Kidney (tissue), 13 donors: ENCODE measurements at regions not wholly inside any gene's neighbourhood (a gene's known extent, or its start where the extent isn't known, plus 50 kb on each side); places are given as distances from the start of the nearest gene placed in this dataset.
"Not testable (repeated sequence)": the region's sequence is repeated elsewhere in the genome, so short reads cannot be mapped to it uniquely, and the experiment has no call there.

Experiments
- DNase-seq, 5 donors: peaks; one replicate each; pipeline ENCODE4 v3.0.0-alpha.2; 2013 to 2020
- FAIRE-seq: peaks from 2 replicates; lab custom pipeline; 2012; peaks lifted over from hg19 to GRCh38; lab: Jason Lieb, UNC
- H3K27ac ChIP-seq, 2 donors: one replicate each; pipeline ENCODE4 v1.7.0; 2013; ENCODE audit warnings: low read depth in 2 of 2, low read length in 2 of 2, inconsistent platforms in 1 of 2
- H3K27me3 ChIP-seq: one replicate; pipeline ENCODE4 v1.7.1; 2013; ENCODE audit warnings: low read length, inconsistent platforms; ENCODE audit not compliant: control insufficient read depth, insufficient read depth
- H3K36me3 ChIP-seq, 3 donors: one replicate each; pipeline versions ENCODE4 v1.7.0 to v1.7.1; 2013; ENCODE audit warnings: low read length in 3 of 3, control low read depth in 1 of 3, inconsistent platforms in 1 of 3; ENCODE audit not compliant: insufficient read depth in 3 of 3, control insufficient read depth in 2 of 3
- H3K4me1 ChIP-seq, 3 donors: one replicate each; pipeline versions ENCODE4 v1.7.0 to v1.7.1; 2013; ENCODE audit warnings: low read length in 3 of 3, inconsistent platforms in 1 of 3, low read depth in 1 of 3; ENCODE audit not compliant: control insufficient read depth in 2 of 3, insufficient read depth in 2 of 3
- H3K4me3 ChIP-seq, 3 donors: one replicate each; pipeline versions ENCODE4 v1.7.0 to v1.8.1; 2013; ENCODE audit warnings: low read length in 3 of 3, control low read depth in 1 of 3, inconsistent platforms in 1 of 3
- H3K9ac ChIP-seq, 3 donors: one replicate each; pipeline versions ENCODE4 v1.7.0 to v1.7.1; 2013; ENCODE audit warnings: low read length in 3 of 3, control low read depth in 1 of 3, inconsistent platforms in 1 of 3
- H3K9me3 ChIP-seq, 3 donors: one replicate each; pipeline versions ENCODE4 v1.7.0 to v1.7.1; 2013; ENCODE audit warnings: low read length in 3 of 3, control low read depth in 1 of 3, inconsistent platforms in 1 of 3; ENCODE audit not compliant: control insufficient read depth in 2 of 3, insufficient read depth in 1 of 3
- CTCF ChIP-seq: IDR thresholded peaks from 3 replicates; pipeline ENCODE4 v1.5.1; 2012; ENCODE audit warnings: mild to moderate bottlenecking, moderate library complexity, borderline replicate concordance; ENCODE audit not compliant: insufficient read depth; ENCODE audit errors: extremely low read depth
- intact Hi-C: fragments of 100-400 bp; cut with DNase I; formaldehyde crosslinking; loops from one replicate; pipeline ENCODE4 v1.11.1; 2022
- donor health status: control.
- donor health status: control.
- donor health status: control.
- donor health status: control.
- donor health status: control.
- donor health status: DM: yes; HTN: yes; CAD: no.
- donor health status: Normal renal cell carcinoma (clear cell type).

DNA sequence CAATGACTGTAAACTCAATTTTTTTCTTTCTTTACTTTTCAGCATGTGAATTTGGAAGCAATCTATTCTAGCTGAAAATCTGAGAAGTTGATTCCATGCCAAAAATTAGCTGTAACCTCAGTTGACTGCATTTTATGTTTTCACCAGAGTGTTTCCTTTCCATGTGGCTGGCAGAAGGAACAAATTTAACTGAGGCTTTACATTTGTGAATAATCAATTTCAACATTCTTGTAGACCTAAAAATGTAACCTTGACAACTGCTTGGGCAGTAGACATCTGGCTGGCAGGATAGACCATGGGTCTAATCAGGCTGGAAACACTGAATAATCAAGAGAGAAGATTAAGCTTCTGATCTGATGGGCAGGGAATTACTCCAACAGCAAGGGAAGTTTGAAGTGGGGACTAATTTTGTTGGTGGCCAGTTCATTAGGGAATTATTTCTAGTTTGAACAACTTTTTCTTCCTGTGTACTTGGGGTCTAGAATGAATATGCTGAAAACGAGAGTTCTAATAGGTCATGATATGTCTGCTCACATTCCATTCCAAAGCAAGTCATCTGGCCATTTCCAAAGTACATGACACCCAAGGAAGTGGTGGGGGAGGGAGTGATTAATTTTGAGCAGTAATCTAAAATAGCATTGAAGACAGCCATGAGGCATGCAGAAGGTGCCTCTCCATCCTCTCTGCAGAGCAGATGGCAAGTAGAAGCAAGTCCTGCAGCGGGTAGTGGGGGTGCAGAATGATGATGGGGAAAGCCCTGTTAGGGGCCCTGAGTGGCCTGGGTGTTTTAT, 68.2 kb downstream of the ATP23 start:
- Histone ChIP-seq H3K36me3 (no peaks in the 10 kb centered on the region), H3K4me1 (peaks cover 0 to 4% (median 3%) of the 10 kb centered on the region in 3 donors), H3K9me3 (peaks cover 0 to 2% (median 2%) of the 10 kb centered on the region in 3 donors), H3K27ac (no peak overlapping the region), H3K27me3 (no peaks in the 10 kb centered on the region), H3K4me3 (no peak overlapping the region), H3K9ac (no peak overlapping the region)
- DNase-seq (no peak), FAIRE-seq (no peak)
- TF ChIP-seq CTCF, result no peak
- intact Hi-C loops, result no loop called here

GRCh38 chr12:58011676-58012075, 70.3 kb downstream of the ATP23 start:
- Histone ChIP-seq H3K27ac (no peak overlapping the region), H3K4me3 (no peak overlapping the region), H3K9ac (no peak overlapping the region), H3K36me3 (no peaks in the 10 kb centered on the region), H3K9me3 (peaks cover 0 to 2% (median 2%) of the 10 kb centered on the region in 3 donors), H3K27me3 (no peaks in the 10 kb centered on the region), H3K4me1 (peaks cover 0 to 4% (median 3%) of the 10 kb centered on the region in 3 donors)
- no peak for DNase-seq
- no peak for FAIRE-seq
- intact Hi-C loops, result no loop called here
- TF ChIP-seq CTCF, result no peak

DNA sequence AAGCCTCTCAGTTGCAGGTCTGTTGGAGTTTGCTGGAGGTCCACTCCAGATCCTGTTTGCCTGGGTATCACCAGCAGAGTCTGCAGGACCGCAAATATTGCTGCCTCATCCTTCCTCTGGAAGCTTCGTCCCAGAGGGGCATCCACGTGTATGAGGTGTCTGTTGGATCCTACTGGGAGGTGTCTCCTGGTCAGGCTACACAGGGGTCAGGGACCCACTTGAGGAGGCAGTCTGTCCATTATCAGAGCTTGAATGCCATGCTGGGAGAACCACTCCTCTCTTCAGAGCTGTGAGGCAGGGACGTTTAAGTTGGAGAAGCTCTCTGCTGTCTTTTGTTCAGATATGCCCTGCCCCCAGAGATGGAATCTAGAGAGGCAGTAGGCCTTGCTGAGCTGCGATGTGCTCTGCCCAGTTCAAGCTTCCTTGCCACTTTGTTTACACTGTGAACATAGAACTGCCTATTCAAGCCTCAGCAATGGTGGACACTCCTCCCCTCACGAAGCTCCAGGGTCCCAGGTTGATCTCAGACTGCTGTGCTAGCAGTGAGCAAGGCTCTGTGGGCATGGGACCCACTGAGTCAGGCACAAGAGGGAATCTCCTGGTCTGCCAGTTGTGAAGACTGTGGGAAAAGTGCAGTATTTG, 81.1 kb downstream of the ATP23 start:
- intact Hi-C loops, DNase-seq, H3K27ac ChIP-seq, FAIRE-seq, H3K4me3 ChIP-seq, H3K9me3 ChIP-seq, H3K9ac ChIP-seq, H3K27me3 ChIP-seq, H3K36me3 ChIP-seq, H3K4me1 ChIP-seq: not testable (repeated sequence)

- no peaks in the 10 kb centered on the region for H3K27me3 ChIP-seq
- H3K9me3 ChIP-seq, result peaks cover 0 to 3% (median 0%) of the 10 kb centered on the region in 3 donors
- H3K36me3 ChIP-seq, result no peaks in the 10 kb centered on the region
- H3K4me3 ChIP-seq, result no peak overlapping the region
- DNase-seq (no peak), FAIRE-seq (no peak)
- H3K4me1 ChIP-seq, result peaks cover 0 to 10% (median 3%) of the 10 kb centered on the region in 3 donors
- no peak for TF ChIP-seq CTCF
- H3K9ac ChIP-seq, result no peak overlapping the region
- no peak overlapping the region for H3K27ac ChIP-seq
- intact Hi-C loops, result no loop called here
Measured at GRCh38 chr12:58025431-58025830, 84.1 kb downstream of the ATP23 start.
